Progenitor cell of endocrine pancreas (in vitro differentiated cells): ENCODE measurements at regions not wholly inside any gene's neighbourhood (a gene's known extent, or its start where the extent isn't known, plus 50 kb on each side); places are given as distances from the start of the nearest gene placed in this dataset.

Experiments
- DNase-seq: peaks from one replicate; pipeline ENCODE4 v3.0.0; 2021; ENCODE audit warnings: low spot score; ENCODE audit not compliant: unreplicated experiment
- H3K27ac Mint-ChIP-seq: 2 replicates; pipeline ENCODE4 v1.8.0; 2021; ENCODE audit warnings: mild to moderate bottlenecking, moderate library complexity, mixed read lengths
- H3K27me3 Mint-ChIP-seq: 2 replicates; pipeline ENCODE4 v1.8.0; 2021; ENCODE audit warnings: mixed read lengths
- H3K36me3 Mint-ChIP-seq: 2 replicates; pipeline ENCODE4 v1.8.0; 2022; ENCODE audit warnings: mixed read lengths; ENCODE audit not compliant: insufficient read depth
- H3K4me1 Mint-ChIP-seq: 2 replicates; pipeline ENCODE4 v1.8.0; 2021; ENCODE audit warnings: low read depth, mixed read lengths
- H3K4me3 Mint-ChIP-seq: 2 replicates; pipeline ENCODE4 v1.8.0; 2021; ENCODE audit warnings: low read depth, mild to moderate bottlenecking, moderate library complexity, mixed read lengths
- H3K9me3 Mint-ChIP-seq: 2 replicates; pipeline ENCODE4 v1.8.0; 2021; ENCODE audit warnings: low read depth, mixed read lengths
- TF ChIP-seq, protein P1 (sequence below): fragments of 200-600 bp; sonication (generic); IDR thresholded peaks from one replicate; pipeline ENCODE4 v1.5.0; 2021; ENCODE audit warnings: antibody characterized with exemption, mild to moderate bottlenecking; ENCODE audit not compliant: unreplicated experiment

DNA sequence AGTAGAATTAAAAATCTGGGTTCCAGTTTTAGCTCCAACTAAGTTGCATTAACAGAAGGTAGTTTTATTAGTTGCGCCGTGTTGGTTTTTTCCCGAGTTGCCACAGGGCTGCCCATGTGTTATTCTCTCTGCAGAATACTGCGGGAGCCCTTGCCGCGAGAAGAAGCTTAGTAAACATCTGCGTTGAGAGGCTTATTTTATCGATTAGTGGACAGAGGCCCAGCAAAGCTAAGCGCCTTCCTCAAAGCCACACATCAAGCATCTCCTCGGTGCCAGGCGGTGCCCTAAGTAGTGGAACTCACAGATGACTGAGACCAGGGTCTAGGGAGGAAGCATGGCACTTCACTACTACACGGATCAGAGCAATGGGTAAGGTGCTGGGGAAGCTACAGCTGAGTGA is 212.3 kb upstream of the IRX5 start:
- H3K4me1 Mint-ChIP-seq, result peaks cover 3% of the 10 kb centered on the region
- no peak for DNase-seq
- H3K9me3 Mint-ChIP-seq, result peaks cover 4% of the 10 kb centered on the region
- no peak overlapping the region for H3K27ac Mint-ChIP-seq
- TF ChIP-seq, protein P1, sequence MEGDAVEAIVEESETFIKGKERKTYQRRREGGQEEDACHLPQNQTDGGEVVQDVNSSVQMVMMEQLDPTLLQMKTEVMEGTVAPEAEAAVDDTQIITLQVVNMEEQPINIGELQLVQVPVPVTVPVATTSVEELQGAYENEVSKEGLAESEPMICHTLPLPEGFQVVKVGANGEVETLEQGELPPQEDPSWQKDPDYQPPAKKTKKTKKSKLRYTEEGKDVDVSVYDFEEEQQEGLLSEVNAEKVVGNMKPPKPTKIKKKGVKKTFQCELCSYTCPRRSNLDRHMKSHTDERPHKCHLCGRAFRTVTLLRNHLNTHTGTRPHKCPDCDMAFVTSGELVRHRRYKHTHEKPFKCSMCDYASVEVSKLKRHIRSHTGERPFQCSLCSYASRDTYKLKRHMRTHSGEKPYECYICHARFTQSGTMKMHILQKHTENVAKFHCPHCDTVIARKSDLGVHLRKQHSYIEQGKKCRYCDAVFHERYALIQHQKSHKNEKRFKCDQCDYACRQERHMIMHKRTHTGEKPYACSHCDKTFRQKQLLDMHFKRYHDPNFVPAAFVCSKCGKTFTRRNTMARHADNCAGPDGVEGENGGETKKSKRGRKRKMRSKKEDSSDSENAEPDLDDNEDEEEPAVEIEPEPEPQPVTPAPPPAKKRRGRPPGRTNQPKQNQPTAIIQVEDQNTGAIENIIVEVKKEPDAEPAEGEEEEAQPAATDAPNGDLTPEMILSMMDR, result no peak
- H3K4me3 Mint-ChIP-seq, result no peak overlapping the region
- H3K27me3 Mint-ChIP-seq, result peaks cover 20% of the 10 kb centered on the region
- no peaks in the 10 kb centered on the region for H3K36me3 Mint-ChIP-seq

DNA sequence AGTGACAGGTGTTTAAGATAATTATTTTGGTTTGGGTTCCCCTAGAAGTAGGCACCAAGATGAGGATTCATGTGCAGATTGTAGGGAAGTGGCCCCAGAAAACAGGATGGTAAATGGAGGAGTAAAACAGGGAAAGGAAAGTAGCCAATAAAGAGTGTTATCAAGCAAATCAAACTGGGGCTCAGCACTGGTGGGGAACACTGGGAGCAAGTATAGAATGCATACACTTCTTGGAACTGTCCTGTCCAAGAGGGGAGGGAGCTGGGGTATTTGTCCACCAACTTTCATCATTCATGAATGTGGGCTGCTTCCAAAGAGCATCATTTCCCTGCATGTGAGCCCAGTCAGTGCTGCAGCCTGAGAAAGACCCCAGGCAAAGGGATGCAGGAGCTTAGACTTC is 215.7 kb upstream of the IRX5 start:
- no peaks in the 10 kb centered on the region for H3K4me1 Mint-ChIP-seq
- peaks cover 13% of the 10 kb centered on the region for H3K27me3 Mint-ChIP-seq
- H3K9me3 Mint-ChIP-seq, result peaks cover 4% of the 10 kb centered on the region
- no peak overlapping the region for H3K27ac Mint-ChIP-seq
- H3K4me3 Mint-ChIP-seq, result no peak overlapping the region
- DNase-seq, result no peak
- TF ChIP-seq, protein P1, result no peak
- H3K36me3 Mint-ChIP-seq, result no peaks in the 10 kb centered on the region

GRCh38 chr16:54712866-54713265 is 217.8 kb upstream of the IRX5 start:
- H3K36me3 Mint-ChIP-seq, result no peaks in the 10 kb centered on the region
- H3K27ac Mint-ChIP-seq, result no peak overlapping the region
- TF ChIP-seq, protein P1, result no peak
- H3K4me1 Mint-ChIP-seq, result no peaks in the 10 kb centered on the region
- no peak for DNase-seq
- H3K27me3 Mint-ChIP-seq, result peaks cover 13% of the 10 kb centered on the region
- no peaks in the 10 kb centered on the region for H3K9me3 Mint-ChIP-seq
- no peak overlapping the region for H3K4me3 Mint-ChIP-seq

GRCh38 chr16:54707813-54708212 is 222.9 kb upstream of the IRX5 start:
- Mint-ChIP-seq H3K9me3 (no peaks in the 10 kb centered on the region), H3K27ac (no peak overlapping the region), H3K4me3 (no peak overlapping the region), H3K36me3 (no peaks in the 10 kb centered on the region), H3K27me3 (peaks cover 9% of the 10 kb centered on the region), H3K4me1 (no peaks in the 10 kb centered on the region)
- DNase-seq, result no peak
- TF ChIP-seq, protein P1, result no peak

DNA sequence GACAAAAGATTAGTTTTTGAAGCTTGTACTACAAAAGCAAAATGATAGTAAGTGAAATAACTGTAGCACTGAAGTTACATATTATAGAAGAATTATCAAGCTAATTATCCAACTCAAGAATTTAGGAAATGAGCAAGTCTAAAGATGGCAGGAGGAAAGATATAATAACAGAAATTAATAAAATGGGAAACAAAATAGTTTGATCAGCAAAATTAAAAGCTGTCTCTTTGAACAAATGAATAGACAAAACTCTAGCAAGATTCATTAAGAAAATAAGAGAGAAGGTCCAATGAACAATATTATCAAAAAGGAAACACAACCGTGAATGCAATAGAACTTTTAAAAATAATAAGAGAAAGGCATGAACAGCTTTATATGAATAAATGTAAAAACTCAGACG is 224.3 kb upstream of the IRX5 start:
- Mint-ChIP-seq H3K9me3 (peaks cover under 1% of the 10 kb centered on the region), H3K27me3 (peaks cover 4% of the 10 kb centered on the region), H3K36me3 (no peaks in the 10 kb centered on the region), H3K27ac (no peak overlapping the region), H3K4me1 (no peaks in the 10 kb centered on the region), H3K4me3 (no peak overlapping the region)
- no peak for DNase-seq
- TF ChIP-seq, protein P1, result no peak

- Mint-ChIP-seq H3K27me3 (peaks cover 10% of the 10 kb centered on the region), H3K4me1 (no peaks in the 10 kb centered on the region), H3K9me3 (peaks cover 3% of the 10 kb centered on the region), H3K36me3 (no peaks in the 10 kb centered on the region), H3K27ac (no peak overlapping the region), H3K4me3 (no peak overlapping the region)
- TF ChIP-seq, protein P1, result no peak
- no peak for DNase-seq
These were observed 227.3 kb upstream of the IRX5 start for GRCh38 chr16:54703339-54703738.
